DND-41 (cell line): ENCODE measurements at regions not wholly inside any gene's neighbourhood (a gene's known extent, or its start where the extent isn't known, plus 50 kb on each side); places are given as distances from the start of the nearest gene placed in this dataset.

Source experiments
- EZH2 ChIP-seq: IDR thresholded peaks from 3 replicates; pipeline ENCODE4 v1.6.1; 2012; ENCODE audit warnings: borderline replicate concordance, low read depth, mild to moderate bottlenecking, moderate library complexity, low read length, inconsistent platforms; ENCODE audit not compliant: severe bottlenecking
- TF ChIP-seq, protein P1 (sequence below): IDR thresholded peaks from 2 replicates; pipeline ENCODE4 v1.5.1; 2012; ENCODE audit warnings: borderline replicate concordance, low read length, moderate library complexity, mild to moderate bottlenecking; ENCODE audit not compliant: poor library complexity, severe bottlenecking; ENCODE audit errors: extremely low read depth

DNA sequence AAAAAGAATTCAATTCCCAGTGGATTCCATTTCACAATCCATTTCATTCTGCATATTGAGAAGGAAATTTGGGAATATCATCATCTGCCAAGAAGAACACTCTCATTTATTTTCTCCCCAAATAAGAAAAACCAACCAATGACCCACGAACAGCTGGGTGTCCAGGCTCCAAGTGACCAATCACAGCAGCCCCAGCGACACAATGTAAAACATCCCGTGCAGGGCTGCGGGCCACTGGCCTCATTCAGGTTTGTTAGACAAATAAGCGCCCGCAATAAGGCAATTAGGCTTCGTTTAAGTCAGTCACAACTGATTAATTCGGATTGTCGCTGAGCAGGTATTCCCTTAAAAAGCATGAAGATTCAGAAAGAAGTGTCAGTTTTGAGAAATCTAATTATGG is 378.6 kb downstream of the EIPR1 start:
- TF ChIP-seq, protein P1, sequence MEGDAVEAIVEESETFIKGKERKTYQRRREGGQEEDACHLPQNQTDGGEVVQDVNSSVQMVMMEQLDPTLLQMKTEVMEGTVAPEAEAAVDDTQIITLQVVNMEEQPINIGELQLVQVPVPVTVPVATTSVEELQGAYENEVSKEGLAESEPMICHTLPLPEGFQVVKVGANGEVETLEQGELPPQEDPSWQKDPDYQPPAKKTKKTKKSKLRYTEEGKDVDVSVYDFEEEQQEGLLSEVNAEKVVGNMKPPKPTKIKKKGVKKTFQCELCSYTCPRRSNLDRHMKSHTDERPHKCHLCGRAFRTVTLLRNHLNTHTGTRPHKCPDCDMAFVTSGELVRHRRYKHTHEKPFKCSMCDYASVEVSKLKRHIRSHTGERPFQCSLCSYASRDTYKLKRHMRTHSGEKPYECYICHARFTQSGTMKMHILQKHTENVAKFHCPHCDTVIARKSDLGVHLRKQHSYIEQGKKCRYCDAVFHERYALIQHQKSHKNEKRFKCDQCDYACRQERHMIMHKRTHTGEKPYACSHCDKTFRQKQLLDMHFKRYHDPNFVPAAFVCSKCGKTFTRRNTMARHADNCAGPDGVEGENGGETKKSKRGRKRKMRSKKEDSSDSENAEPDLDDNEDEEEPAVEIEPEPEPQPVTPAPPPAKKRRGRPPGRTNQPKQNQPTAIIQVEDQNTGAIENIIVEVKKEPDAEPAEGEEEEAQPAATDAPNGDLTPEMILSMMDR: no peak
- no peak for TF ChIP-seq EZH2
